ENCODE measurements at regions not wholly inside any gene's neighbourhood (a gene's known extent, or its start where the extent isn't known, plus 50 kb on each side); places are given as distances from the start of the nearest gene placed in this dataset.
A peak's percentile ranks its signal among the peaks of the same experiment; 100 is the strongest.

- H3K4me1 Mint-ChIP-seq (ENCODE audit: low read depth), result no peaks in the 10 kb centered on the region
- H3K27ac Mint-ChIP-seq (ENCODE audit: unreplicated experiment), result no peak overlapping the region
- H3K36me3 Mint-ChIP-seq (ENCODE audit: low read depth), result no peaks in the 10 kb centered on the region
- H3K4me3 Mint-ChIP-seq (ENCODE audit: unreplicated experiment), result no peak overlapping the region
- peak; percentile 56 for DNase-seq (ENCODE audit: low spot score)
- no peak for TF ChIP-seq CTCF (IDR thresholded peaks at IDR 0.05)
- H3K27me3 Mint-ChIP-seq (ENCODE audit: low read depth), result no peaks in the 10 kb centered on the region
- H3K9me3 Mint-ChIP-seq (ENCODE audit: low read depth), result no peaks in the 10 kb centered on the region
These were observed 200.6 kb downstream of the PCDH17 start for GRCh38 chr13:57832187-57832586.

GRCh38 chr13:57837801-57838200 is 206.3 kb downstream of the PCDH17 start:
- no peak for TF ChIP-seq CTCF (IDR thresholded peaks at IDR 0.05)
- Mint-ChIP-seq H3K27me3 (ENCODE audit: low read depth) (no peaks in the 10 kb centered on the region), H3K4me1 (ENCODE audit: low read depth) (no peaks in the 10 kb centered on the region), H3K27ac (ENCODE audit: unreplicated experiment) (no peak overlapping the region), H3K36me3 (ENCODE audit: low read depth) (no peaks in the 10 kb centered on the region), H3K9me3 (ENCODE audit: low read depth) (no peaks in the 10 kb centered on the region), H3K4me3 (ENCODE audit: unreplicated experiment) (no peak overlapping the region)
- DNase-seq (ENCODE audit: low spot score), result no peak

GRCh38 chr13:57843521-57843920 is 212.0 kb downstream of the PCDH17 start:
- TF ChIP-seq CTCF (IDR thresholded peaks at IDR 0.05), result no peak
- no peak for DNase-seq (ENCODE audit: low spot score)
- H3K9me3 Mint-ChIP-seq (ENCODE audit: low read depth), result peaks cover 20% of the 10 kb centered on the region
- H3K4me1 Mint-ChIP-seq (ENCODE audit: low read depth), result no peaks in the 10 kb centered on the region
- H3K27me3 Mint-ChIP-seq (ENCODE audit: low read depth), result no peaks in the 10 kb centered on the region
- no peak overlapping the region for H3K27ac Mint-ChIP-seq (ENCODE audit: unreplicated experiment)
- H3K36me3 Mint-ChIP-seq (ENCODE audit: low read depth), result peaks cover 3% of the 10 kb centered on the region
- no peak overlapping the region for H3K4me3 Mint-ChIP-seq (ENCODE audit: unreplicated experiment)

DNA sequence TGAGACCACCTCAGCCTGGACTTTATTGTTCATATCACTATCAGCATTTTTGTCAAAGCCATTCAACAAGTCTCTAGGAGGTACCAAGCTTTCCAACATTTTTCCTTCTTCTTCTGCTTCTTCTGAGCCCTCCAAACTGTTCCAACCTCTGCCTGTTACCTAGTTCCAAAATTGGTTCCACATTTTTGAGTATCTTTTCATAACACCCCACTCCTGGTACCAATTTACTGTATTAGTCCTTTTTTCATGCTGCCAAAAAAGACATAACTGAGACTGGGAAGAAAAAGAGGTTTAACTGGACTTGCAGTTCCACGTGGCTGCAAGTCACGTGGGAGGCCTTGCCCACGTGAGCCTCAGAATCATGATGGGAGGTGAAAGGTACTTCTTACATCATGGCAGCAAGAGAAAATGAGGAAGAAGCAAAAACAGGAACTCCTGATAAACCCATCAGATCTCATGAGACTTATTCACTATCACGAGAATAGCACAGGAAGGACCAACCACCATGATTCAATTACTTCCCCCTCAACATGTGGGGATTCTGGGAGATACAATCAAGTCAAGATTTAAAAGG is 215.1 kb downstream of the PCDH17 start:
- no peaks in the 10 kb centered on the region for H3K4me1 Mint-ChIP-seq (ENCODE audit: low read depth)
- no peaks in the 10 kb centered on the region for H3K27me3 Mint-ChIP-seq (ENCODE audit: low read depth)
- no peak overlapping the region for H3K4me3 Mint-ChIP-seq (ENCODE audit: unreplicated experiment)
- peaks cover 20% of the 10 kb centered on the region for H3K9me3 Mint-ChIP-seq (ENCODE audit: low read depth)
- H3K36me3 Mint-ChIP-seq (ENCODE audit: low read depth), result peaks cover 3% of the 10 kb centered on the region
- no peak overlapping the region for H3K27ac Mint-ChIP-seq (ENCODE audit: unreplicated experiment)
- DNase-seq (ENCODE audit: low spot score), result no peak
- no peak for TF ChIP-seq CTCF (IDR thresholded peaks at IDR 0.05)

DNA sequence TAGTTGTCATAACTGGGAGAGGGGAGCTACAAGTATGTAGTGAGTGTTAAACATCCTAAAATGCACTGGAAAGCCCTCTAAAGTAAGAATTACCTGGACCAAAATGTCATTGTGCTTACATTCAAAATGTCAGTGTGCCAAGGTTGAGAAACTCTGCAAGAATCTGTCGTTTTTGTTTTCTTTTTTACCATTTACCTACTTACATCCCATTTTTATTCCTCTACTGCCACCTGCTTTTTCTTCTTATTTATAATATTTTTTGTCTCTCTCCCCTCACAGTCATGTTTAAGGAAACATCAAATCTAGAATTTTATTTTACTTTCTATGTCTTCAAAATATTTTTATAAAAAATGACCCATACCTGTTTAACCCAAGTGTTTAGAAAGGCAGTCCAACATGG is 226.4 kb downstream of the PCDH17 start:
- no peaks in the 10 kb centered on the region for H3K36me3 Mint-ChIP-seq (ENCODE audit: low read depth)
- no peaks in the 10 kb centered on the region for H3K9me3 Mint-ChIP-seq (ENCODE audit: low read depth)
- H3K27me3 Mint-ChIP-seq (ENCODE audit: low read depth), result no peaks in the 10 kb centered on the region
- H3K4me3 Mint-ChIP-seq (ENCODE audit: unreplicated experiment), result no peak overlapping the region
- no peak for DNase-seq (ENCODE audit: low spot score)
- TF ChIP-seq CTCF (IDR thresholded peaks at IDR 0.05), result peak; percentile 63
- no peak overlapping the region for H3K27ac Mint-ChIP-seq (ENCODE audit: unreplicated experiment)
- H3K4me1 Mint-ChIP-seq (ENCODE audit: low read depth), result no peaks in the 10 kb centered on the region
